Naive thymus-derived CD8-positive, alpha-beta T cell (primary cell): ENCODE measurements at regions not wholly inside any gene's neighbourhood (a gene's known extent, or its start where the extent isn't known, plus 50 kb on each side); places are given as distances from the start of the nearest gene placed in this dataset.

Experiments
- ATAC-seq, 2 donors: fragments of 150-1000 bp; cut with Tn5 transposase in 1 of 2; sonication (Bioruptor Pico), chemical (Tn5 transposase) in 1 of 2; 1 replicate in 1 of 2; 2 replicates in 1 of 2; pipeline ENCODE4 v1.10.0; 2021; ENCODE audit warnings: mild to moderate bottlenecking in 2 of 2, moderate library complexity in 2 of 2
- POLR2A ChIA-PET: fragments of 350-600 bp; sonication (Branson Sonifier 250); formaldehyde crosslinking; loops from one replicate; lab custom pipeline; 2021; ENCODE audit warnings: antibody characterized with exemption; lab: Charles Lee
- DNase-seq, 10 donors: peaks; one replicate each; pipeline versions ENCODE4 v3.0.0 to v3.0.0-alpha.2; 2020 to 2022
- H3K27ac Mint-ChIP-seq, 10 donors: one replicate each; pipeline ENCODE4 v1.8.0; 2020 to 2022; ENCODE audit warnings: mild to moderate bottlenecking in 10 of 10, mixed read lengths in 10 of 10, moderate library complexity in 4 of 10, inconsistent platforms in 1 of 10
- H3K27me3 Mint-ChIP-seq, 5 donors: one replicate each; pipeline ENCODE4 v1.8.0; 2021 to 2022; ENCODE audit warnings: mixed read lengths in 5 of 5
- H3K36me3 Mint-ChIP-seq, 3 donors: one replicate each; pipeline ENCODE4 v1.8.0; 2020 to 2022; ENCODE audit warnings: mixed read lengths in 3 of 3, mild to moderate bottlenecking in 2 of 3, inconsistent platforms in 1 of 3
- H3K4me1 Mint-ChIP-seq, 4 donors: one replicate each; pipeline ENCODE4 v1.8.0; 2021 to 2022; ENCODE audit warnings: mixed read lengths in 4 of 4
- H3K4me3 Mint-ChIP-seq, 10 donors: one replicate each; pipeline ENCODE4 v1.8.0; 2020 to 2022; ENCODE audit warnings: mild to moderate bottlenecking in 10 of 10, mixed read lengths in 10 of 10, moderate library complexity in 6 of 10, inconsistent platforms in 1 of 10
- H3K9me3 Mint-ChIP-seq, 9 donors: one replicate each; pipeline ENCODE4 v1.8.0; 2020 to 2022; ENCODE audit warnings: mixed read lengths in 9 of 9, mild to moderate bottlenecking in 3 of 9, inconsistent platforms in 1 of 9, moderate library complexity in 1 of 9

GRCh38 chr10:31694929-31695837 lies 233.4 kb downstream of the ARHGAP12 start:
- no peak overlapping the region for H3K4me3 Mint-ChIP-seq
- peaks cover 0 to 1% (median 0%) of the 10 kb centered on the region in 3 donors for H3K36me3 Mint-ChIP-seq
- ATAC-seq = no peak
- peaks cover 0 to 8% (median 0%) of the 10 kb centered on the region in 5 donors for H3K27me3 Mint-ChIP-seq
- POLR2A ChIA-PET = no interaction called here
- H3K27ac Mint-ChIP-seq = no peak overlapping the region
- H3K9me3 Mint-ChIP-seq = peaks cover 0 to 4% (median 0%) of the 10 kb centered on the region in 9 donors
- H3K4me1 Mint-ChIP-seq = peaks cover 0 to 6% (median under 1%) of the 10 kb centered on the region in 4 donors
- DNase-seq = no peak

GRCh38 chr10:31694126-31694685 lies 234.4 kb downstream of the ARHGAP12 start:
- Mint-ChIP-seq H3K36me3 (peaks cover 0 to 11% (median 0%) of the 10 kb centered on the region in 3 donors), H3K4me3 (no peak overlapping the region), H3K4me1 (peaks cover 0 to 5% (median 0%) of the 10 kb centered on the region in 4 donors), H3K27ac (no peak overlapping the region), H3K9me3 (peaks cover 0 to 13% (median 0%) of the 10 kb centered on the region in 9 donors), H3K27me3 (peaks cover 0 to 5% (median 0%) of the 10 kb centered on the region in 5 donors)
- POLR2A ChIA-PET = no interaction called here
- no peak for DNase-seq
- no peak for ATAC-seq

- Mint-ChIP-seq H3K27me3 (peaks cover 0 to 4% (median 0%) of the 10 kb centered on the region in 5 donors), H3K4me3 (no peak overlapping the region), H3K36me3 (peaks cover 0 to 15% (median 0%) of the 10 kb centered on the region in 3 donors), H3K9me3 (peaks cover 0 to 19% (median 5%) of the 10 kb centered on the region in 9 donors), H3K4me1 (peaks cover 0 to 5% (median 0%) of the 10 kb centered on the region in 4 donors), H3K27ac (no peak overlapping the region)
- ATAC-seq (no peak), DNase-seq (no peak)
- POLR2A ChIA-PET = no interaction called here
Measured at GRCh38 chr10:31693491-31693890, 235.1 kb downstream of the ARHGAP12 start.

- peaks cover 7 to 45% (median 17%) of the 10 kb centered on the region in 9 donors for H3K9me3 Mint-ChIP-seq
- H3K36me3 Mint-ChIP-seq = peaks cover 0 to 28% (median 3%) of the 10 kb centered on the region in 3 donors
- H3K4me3 Mint-ChIP-seq = no peak overlapping the region
- POLR2A ChIA-PET = no interaction called here
- H3K4me1 Mint-ChIP-seq = no peaks in the 10 kb centered on the region
- DNase-seq (no peak), ATAC-seq (no peak)
- H3K27me3 Mint-ChIP-seq = no peaks in the 10 kb centered on the region
- H3K27ac Mint-ChIP-seq = no peak overlapping the region
Measured at GRCh38 chr10:31689233-31689632, 239.4 kb downstream of the ARHGAP12 start.

GRCh38 chr10:31687663-31688482 lies 240.8 kb downstream of the ARHGAP12 start:
- Mint-ChIP-seq H3K36me3 (peaks cover 0 to 36% (median 5%) of the 10 kb centered on the region in 3 donors), H3K4me3 (no peak overlapping the region), H3K4me1 (no peaks in the 10 kb centered on the region), H3K27me3 (no peaks in the 10 kb centered on the region), H3K27ac (no peak overlapping the region), H3K9me3 (peaks cover 12 to 59% (median 25%) of the 10 kb centered on the region in 9 donors)
- peak in 4 of 10 donors; percentile 2 to 59 (median 28) for DNase-seq
- POLR2A ChIA-PET = interaction anchor here (0.5 kb wide), 1 partner anchor 897 kb away, joined by 3 read pairs; no protein-coding TSS in a partner anchor
- ATAC-seq = peak; percentile 75 to 84

- ATAC-seq (no peak), DNase-seq (peak in 1 of 10 donors; percentile 5)
- POLR2A ChIA-PET = no interaction called here
- Mint-ChIP-seq H3K4me3 (no peak overlapping the region), H3K9me3 (peaks cover 14 to 72% (median 34%) of the 10 kb centered on the region in 9 donors), H3K36me3 (peaks cover 0 to 36% (median 5%) of the 10 kb centered on the region in 3 donors), H3K4me1 (no peaks in the 10 kb centered on the region), H3K27ac (no peak overlapping the region), H3K27me3 (no peaks in the 10 kb centered on the region)
Measured at GRCh38 chr10:31686599-31686998, 242.0 kb downstream of the ARHGAP12 start.

- POLR2A ChIA-PET = no interaction called here
- ATAC-seq (no peak), DNase-seq (no peak)
- Mint-ChIP-seq H3K27ac (no peak overlapping the region), H3K27me3 (no peaks in the 10 kb centered on the region), H3K9me3 (peaks cover 14 to 60% (median 33%) of the 10 kb centered on the region in 9 donors), H3K4me3 (no peak overlapping the region), H3K4me1 (no peaks in the 10 kb centered on the region), H3K36me3 (peaks cover 0 to 25% (median 5%) of the 10 kb centered on the region in 3 donors)
Measured at GRCh38 chr10:31683682-31684081, 244.9 kb downstream of the ARHGAP12 start.

- Mint-ChIP-seq H3K36me3 (peaks cover 0 to 28% (median 2%) of the 10 kb centered on the region in 3 donors), H3K9me3 (peaks cover 12 to 54% (median 35%) of the 10 kb centered on the region in 9 donors), H3K27ac (no peak overlapping the region), H3K4me3 (no peak overlapping the region), H3K4me1 (no peaks in the 10 kb centered on the region), H3K27me3 (no peaks in the 10 kb centered on the region)
- no peak for ATAC-seq
- DNase-seq = no peak
- POLR2A ChIA-PET = no interaction called here
Measured at GRCh38 chr10:31679936-31680335, 248.7 kb downstream of the ARHGAP12 start.

- Mint-ChIP-seq H3K27me3 (no peaks in the 10 kb centered on the region), H3K36me3 (peaks cover 0 to 28% (median 2%) of the 10 kb centered on the region in 3 donors), H3K4me3 (no peak overlapping the region), H3K4me1 (no peaks in the 10 kb centered on the region), H3K27ac (no peak overlapping the region), H3K9me3 (peaks cover 12 to 54% (median 31%) of the 10 kb centered on the region in 9 donors)
- DNase-seq (no peak), ATAC-seq (no peak)
- POLR2A ChIA-PET = no interaction called here
Measured at GRCh38 chr10:31678575-31679516, 249.8 kb downstream of the ARHGAP12 start.

GRCh38 chr10:31678139-31678536 lies 250.5 kb downstream of the ARHGAP12 start:
- Mint-ChIP-seq H3K36me3 (peaks cover 0 to 26% (median 0%) of the 10 kb centered on the region in 3 donors), H3K9me3 (peaks cover 9 to 54% (median 25%) of the 10 kb centered on the region in 9 donors), H3K27ac (no peak overlapping the region), H3K27me3 (no peaks in the 10 kb centered on the region), H3K4me3 (no peak overlapping the region), H3K4me1 (no peaks in the 10 kb centered on the region)
- no peak for ATAC-seq
- POLR2A ChIA-PET = no interaction called here
- no peak for DNase-seq

- POLR2A ChIA-PET = no interaction called here
- peaks cover 9 to 52% (median 24%) of the 10 kb centered on the region in 9 donors for H3K9me3 Mint-ChIP-seq
- no peak overlapping the region for H3K27ac Mint-ChIP-seq
- H3K27me3 Mint-ChIP-seq = no peaks in the 10 kb centered on the region
- H3K4me1 Mint-ChIP-seq = no peaks in the 10 kb centered on the region
- H3K4me3 Mint-ChIP-seq = no peak overlapping the region
- H3K36me3 Mint-ChIP-seq = peaks cover 0 to 29% (median 1%) of the 10 kb centered on the region in 3 donors
- DNase-seq = no peak
- ATAC-seq = no peak
Measured at GRCh38 chr10:31677195-31678138, 251.2 kb downstream of the ARHGAP12 start.
